ENCODE measurements at regions not wholly inside any gene's neighbourhood (a gene's known extent, or its start where the extent isn't known, plus 50 kb on each side); places are given as distances from the start of the nearest gene placed in this dataset.

DNA sequence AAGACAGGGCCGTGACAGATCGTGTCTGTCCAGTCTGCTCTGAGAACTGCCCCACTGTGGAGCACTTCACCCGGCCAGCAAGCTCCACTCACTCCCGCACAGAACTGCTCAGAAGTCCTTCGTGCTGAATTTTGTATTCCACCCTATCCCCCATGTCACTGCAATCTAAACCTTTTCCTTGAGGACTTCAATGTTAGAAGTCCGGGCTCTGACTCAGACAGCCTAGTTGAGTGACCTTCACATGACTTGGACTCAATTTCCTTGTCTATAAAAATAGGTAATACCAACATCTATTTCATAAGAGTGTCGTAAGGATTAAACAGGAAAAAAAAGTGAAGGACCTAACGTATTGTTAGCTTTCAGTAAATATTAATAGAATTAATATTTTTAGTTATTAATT, 161.6 kb downstream of the QRSL1 start:
- H4K20me1 ChIP-seq (ENCODE audit: insufficient read depth): no peaks in the 10 kb centered on the region
- no peaks in the 10 kb centered on the region for H3K9me2 ChIP-seq (ENCODE audit: insufficient read depth, low read length)
- no peak overlapping the region for H3K4me3 ChIP-seq (ENCODE audit: low read length)
- H3K36me3 ChIP-seq (ENCODE audit: insufficient read depth, low read length): no peaks in the 10 kb centered on the region
- H3K4me2 ChIP-seq (ENCODE audit: low read length): no peak overlapping the region
- H3K9ac ChIP-seq (ENCODE audit: low read length): no peak overlapping the region
- no peak overlapping the region for H3K27ac ChIP-seq (ENCODE audit: low read length)
- H3K27me3 ChIP-seq (ENCODE audit: insufficient read depth, low read depth, low read length): no peaks in the 10 kb centered on the region
- no peak for TF ChIP-seq SMC3 (conservative IDR thresholded peaks at IDR 0.05; ENCODE audit: poor library complexity)
- TF ChIP-seq, protein P1, sequence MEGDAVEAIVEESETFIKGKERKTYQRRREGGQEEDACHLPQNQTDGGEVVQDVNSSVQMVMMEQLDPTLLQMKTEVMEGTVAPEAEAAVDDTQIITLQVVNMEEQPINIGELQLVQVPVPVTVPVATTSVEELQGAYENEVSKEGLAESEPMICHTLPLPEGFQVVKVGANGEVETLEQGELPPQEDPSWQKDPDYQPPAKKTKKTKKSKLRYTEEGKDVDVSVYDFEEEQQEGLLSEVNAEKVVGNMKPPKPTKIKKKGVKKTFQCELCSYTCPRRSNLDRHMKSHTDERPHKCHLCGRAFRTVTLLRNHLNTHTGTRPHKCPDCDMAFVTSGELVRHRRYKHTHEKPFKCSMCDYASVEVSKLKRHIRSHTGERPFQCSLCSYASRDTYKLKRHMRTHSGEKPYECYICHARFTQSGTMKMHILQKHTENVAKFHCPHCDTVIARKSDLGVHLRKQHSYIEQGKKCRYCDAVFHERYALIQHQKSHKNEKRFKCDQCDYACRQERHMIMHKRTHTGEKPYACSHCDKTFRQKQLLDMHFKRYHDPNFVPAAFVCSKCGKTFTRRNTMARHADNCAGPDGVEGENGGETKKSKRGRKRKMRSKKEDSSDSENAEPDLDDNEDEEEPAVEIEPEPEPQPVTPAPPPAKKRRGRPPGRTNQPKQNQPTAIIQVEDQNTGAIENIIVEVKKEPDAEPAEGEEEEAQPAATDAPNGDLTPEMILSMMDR (IDR thresholded peaks at IDR 0.05; ENCODE audit: poor library complexity, severe bottlenecking): no peak
- no peak for TF ChIP-seq TAF1 (IDR thresholded peaks at IDR 0.05; ENCODE audit: low read depth)
- no peaks in the 10 kb centered on the region for H3K9me3 ChIP-seq (ENCODE audit: low read length)
- no peaks in the 10 kb centered on the region for H3F3A ChIP-seq (ENCODE audit: insufficient read depth, low read length, poor library complexity, severe bottlenecking)
- H2AFZ ChIP-seq (ENCODE audit: low read depth, low read length): no peak overlapping the region
- H3K79me2 ChIP-seq (replicated peaks; ENCODE audit: insufficient read depth, low read length): no peaks in the 10 kb centered on the region

- Histone ChIP-seq H3K79me2 (replicated peaks; ENCODE audit: insufficient read depth, low read length) (no peaks in the 10 kb centered on the region), H3K9me3 (ENCODE audit: low read length) (no peaks in the 10 kb centered on the region), H3K9ac (ENCODE audit: low read length) (no peak overlapping the region), H4K20me1 (ENCODE audit: insufficient read depth) (no peaks in the 10 kb centered on the region), H3K4me2 (ENCODE audit: low read length) (no peak overlapping the region), H3K9me2 (ENCODE audit: insufficient read depth, low read length) (no peaks in the 10 kb centered on the region), H3K27ac (ENCODE audit: low read length) (no peak overlapping the region), H2AFZ (ENCODE audit: low read depth, low read length) (no peak overlapping the region), H3K36me3 (ENCODE audit: insufficient read depth, low read length) (no peaks in the 10 kb centered on the region), H3K27me3 (ENCODE audit: insufficient read depth, low read depth, low read length) (no peaks in the 10 kb centered on the region), H3F3A (ENCODE audit: insufficient read depth, low read length, poor library complexity, severe bottlenecking) (no peaks in the 10 kb centered on the region), H3K4me3 (ENCODE audit: low read length) (no peak overlapping the region)
- TF ChIP-seq POLR2AphosphoS5 (IDR thresholded peaks at IDR 0.05): no peak
- no peak for TF ChIP-seq RAD21 (conservative IDR thresholded peaks at IDR 0.05)
- TF ChIP-seq, protein P1 (IDR thresholded peaks at IDR 0.05; ENCODE audit: poor library complexity, severe bottlenecking): no peak
- no peak for TF ChIP-seq SMC3 (conservative IDR thresholded peaks at IDR 0.05; ENCODE audit: poor library complexity)
- no peak for TF ChIP-seq EZH2 (IDR thresholded peaks at IDR 0.05; ENCODE audit: borderline replicate concordance, insufficient read depth, low read length, poor library complexity, severe bottlenecking)
- no peak for TF ChIP-seq TAF1 (IDR thresholded peaks at IDR 0.05; ENCODE audit: low read depth)
- no peak for TF ChIP-seq REST (IDR thresholded peaks at IDR 0.05; ENCODE audit: borderline replicate concordance)
- no peak for TF ChIP-seq EP300 (conservative IDR thresholded peaks at IDR 0.05; ENCODE audit: poor library complexity, severe bottlenecking)
- TF ChIP-seq MXI1 (conservative IDR thresholded peaks at IDR 0.05; ENCODE audit: poor library complexity, severe bottlenecking): no peak
These were observed 160.9 kb downstream of the QRSL1 start for GRCh38 chr6:106790149-106790770.

Data from neural cell (in vitro differentiated cells).